ENCODE measurements at regions not wholly inside any gene's neighbourhood (a gene's known extent, or its start where the extent isn't known, plus 50 kb on each side); places are given as distances from the start of the nearest gene placed in this dataset.

GRCh38 chrX:39922926-39923325, 174.8 kb downstream of the BCOR start:
- 73 to 78% methylated on average over 6 to 8 of the region's 8 CpGs for WGBS, 2 donors
- no peak overlapping the region for H3K27ac ChIP-seq
- DNase-seq (ENCODE audit: low spot score in 2 of 2), result no peak

GRCh38 chrX:39927380-39927779, 170.4 kb downstream of the BCOR start:
- H3K36me3 ChIP-seq, result no peaks in the 10 kb centered on the region
- 68 to 79% methylated on average over 4 of the region's 4 CpGs for WGBS, 2 donors
- DNase-seq (ENCODE audit: low spot score in 2 of 2), result no peak
- no peak for TF ChIP-seq POLR2A (IDR thresholded peaks at IDR 0.05)
- TF ChIP-seq EP300 (IDR thresholded peaks at IDR 0.05), result no peak
- TF ChIP-seq CTCF (IDR thresholded peaks at IDR 0.05), result no peak
- no peaks in the 10 kb centered on the region for H3K27me3 ChIP-seq
- H3K9me3 ChIP-seq, result no peaks in the 10 kb centered on the region
- H3K27ac ChIP-seq, result no peak overlapping the region
- H3K4me1 ChIP-seq, result peaks cover 0 to 6% (median 0%) of the 10 kb centered on the region in 4 donors
- no peak overlapping the region for H3K4me3 ChIP-seq

More at GRCh38 chrX:39922926-39923325, 174.8 kb downstream of the BCOR start:
- Histone ChIP-seq H3K9me3 (no peaks in the 10 kb centered on the region), H3K36me3 (no peaks in the 10 kb centered on the region), H3K27me3 (no peaks in the 10 kb centered on the region), H3K4me1 (no peaks in the 10 kb centered on the region), H3K4me3 (no peak overlapping the region)
- TF ChIP-seq POLR2A (IDR thresholded peaks at IDR 0.05) (no peak), CTCF (IDR thresholded peaks at IDR 0.05) (no peak), EP300 (IDR thresholded peaks at IDR 0.05) (no peak)

- H3K27me3 ChIP-seq, result no peaks in the 10 kb centered on the region
- H3K9me3 ChIP-seq, result no peaks in the 10 kb centered on the region
- WGBS, 2 donors, result 66 to 71% methylated on average over 8 of the region's 8 CpGs
- no peak overlapping the region for H3K4me3 ChIP-seq
- H3K36me3 ChIP-seq, result no peaks in the 10 kb centered on the region
- H3K27ac ChIP-seq, result no peak overlapping the region
- TF ChIP-seq EP300 (IDR thresholded peaks at IDR 0.05) (no peak), CTCF (IDR thresholded peaks at IDR 0.05) (no peak), POLR2A (IDR thresholded peaks at IDR 0.05) (no peak)
- DNase-seq (ENCODE audit: low spot score in 2 of 2), result no peak
- peaks cover 0 to 6% (median 0%) of the 10 kb centered on the region in 4 donors for H3K4me1 ChIP-seq
These were observed 168.9 kb downstream of the BCOR start for GRCh38 chrX:39928704-39929378.

- no peaks in the 10 kb centered on the region for H3K9me3 ChIP-seq
- TF ChIP-seq EP300 (IDR thresholded peaks at IDR 0.05), result no peak
- TF ChIP-seq POLR2A (IDR thresholded peaks at IDR 0.05), result no peak
- no peak for TF ChIP-seq CTCF (IDR thresholded peaks at IDR 0.05)
- DNase-seq (ENCODE audit: low spot score in 2 of 2), result no peak
- H3K4me3 ChIP-seq, result no peak overlapping the region
- H3K27me3 ChIP-seq, result no peaks in the 10 kb centered on the region
- no peaks in the 10 kb centered on the region for H3K36me3 ChIP-seq
- 77 to 79% methylated on average over 8 to 13 of the region's 13 CpGs for WGBS, 2 donors
- peaks cover 0 to 6% (median 0%) of the 10 kb centered on the region in 4 donors for H3K4me1 ChIP-seq
- peak overlapping the region in 1 of 4 donors; percentile 54 for H3K27ac ChIP-seq
These were observed 168.3 kb downstream of the BCOR start for GRCh38 chrX:39929379-39930025.

GRCh38 chrX:39930786-39931528, 166.8 kb downstream of the BCOR start:
- H3K27ac ChIP-seq, result peak overlapping the region in 2 of 4 donors; percentile 48 to 54
- no peaks in the 10 kb centered on the region for H3K36me3 ChIP-seq
- H3K4me1 ChIP-seq, result peaks cover 0 to 6% (median 0%) of the 10 kb centered on the region in 4 donors
- DNase-seq (ENCODE audit: low spot score in 2 of 2), result no peak
- H3K27me3 ChIP-seq, result no peaks in the 10 kb centered on the region
- WGBS, 2 donors, result 44 to 70% methylated on average over 14 of the region's 14 CpGs
- TF ChIP-seq CTCF (IDR thresholded peaks at IDR 0.05) (no peak), EP300 (IDR thresholded peaks at IDR 0.05) (no peak), POLR2A (IDR thresholded peaks at IDR 0.05) (no peak)
- H3K9me3 ChIP-seq, result no peaks in the 10 kb centered on the region
- H3K4me3 ChIP-seq, result no peak overlapping the region
